IPS-18c (cell line): ENCODE measurements at regions not wholly inside any gene's neighbourhood (a gene's known extent, or its start where the extent isn't known, plus 50 kb on each side); places are given as distances from the start of the nearest gene placed in this dataset.

Experiments used
- H3K4me3 ChIP-seq: 2 replicates; pipeline ENCODE4 v1.7.0; 2013; ENCODE audit warnings: low read depth, mild to moderate bottlenecking, low read length, moderate library complexity; ENCODE audit not compliant: insufficient read depth
- H3K9me3 ChIP-seq: one replicate; pipeline ENCODE4 v1.6.1; 2013; ENCODE audit warnings: mild to moderate bottlenecking, low read length, moderate library complexity; ENCODE audit not compliant: control insufficient read depth, insufficient read depth

DNA sequence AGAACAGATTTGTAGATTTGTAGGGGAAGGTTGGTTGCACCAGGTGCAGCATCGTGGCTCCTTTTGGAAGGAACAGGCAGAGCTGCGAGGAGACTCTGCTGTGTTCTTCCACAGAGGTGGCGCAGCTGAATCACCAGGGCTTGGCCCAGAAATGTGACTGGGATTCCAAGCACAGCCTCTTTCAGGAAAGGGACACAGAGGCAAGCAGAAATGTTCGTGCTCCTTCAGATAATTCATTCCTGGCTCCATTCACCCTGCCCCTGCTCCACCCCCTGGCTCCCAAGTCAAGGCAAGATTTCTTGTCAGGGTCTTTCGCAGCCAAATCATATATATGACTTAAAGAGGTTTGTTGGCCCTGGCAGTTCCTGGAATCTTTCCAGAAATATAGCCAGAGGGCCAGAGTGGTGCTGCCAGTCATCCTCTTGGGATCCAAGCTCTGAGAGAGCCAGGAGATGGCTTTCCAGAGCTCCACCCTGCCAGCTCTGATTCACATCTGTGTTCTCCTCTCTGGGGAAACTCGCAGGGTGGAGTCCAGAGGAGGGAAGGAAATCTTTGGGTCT, 203.9 kb upstream of the TANK start:
- Histone ChIP-seq H3K4me3 (no peak overlapping the region), H3K9me3 (no peaks in the 10 kb centered on the region)

DNA sequence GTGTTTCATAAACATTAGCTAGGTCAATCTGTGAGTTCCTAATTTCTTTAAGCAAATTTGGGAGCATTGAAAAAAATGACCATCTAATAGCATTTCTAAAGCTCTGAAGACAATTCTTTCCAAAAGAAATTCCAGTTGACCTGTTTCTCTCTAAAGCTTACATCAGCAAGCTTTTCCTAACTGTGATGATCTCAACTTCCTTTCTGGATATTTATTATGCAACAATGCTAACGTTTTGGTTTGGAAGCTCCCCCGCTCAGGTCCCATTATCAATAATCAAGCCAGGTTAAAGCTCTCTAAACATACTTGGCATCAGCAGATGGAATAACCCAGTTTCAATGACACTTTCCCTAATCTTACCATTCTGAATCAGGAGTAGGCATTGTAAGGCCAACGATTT, 196.3 kb upstream of the TANK start:
- H3K4me3 ChIP-seq: no peak overlapping the region
- H3K9me3 ChIP-seq: no peaks in the 10 kb centered on the region

DNA sequence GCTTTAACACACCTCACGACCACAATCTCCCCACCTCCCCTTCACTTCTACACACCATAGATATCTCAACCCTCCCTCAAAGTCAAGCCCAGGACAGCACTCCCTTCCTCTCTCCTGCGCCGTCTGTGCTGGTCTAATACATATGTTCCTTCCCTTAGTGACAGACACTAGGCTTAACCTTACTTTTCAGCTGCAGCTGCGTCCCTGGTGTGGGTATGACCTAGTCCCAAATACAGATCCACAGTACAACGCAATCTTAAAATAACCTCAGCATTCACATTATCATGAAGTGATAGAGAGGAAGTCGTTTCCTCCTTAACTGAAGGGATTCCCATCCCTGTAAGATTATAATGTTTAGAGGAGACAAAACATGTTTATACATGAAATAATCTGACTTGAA, 192.7 kb upstream of the TANK start:
- no peak overlapping the region for H3K4me3 ChIP-seq

DNA sequence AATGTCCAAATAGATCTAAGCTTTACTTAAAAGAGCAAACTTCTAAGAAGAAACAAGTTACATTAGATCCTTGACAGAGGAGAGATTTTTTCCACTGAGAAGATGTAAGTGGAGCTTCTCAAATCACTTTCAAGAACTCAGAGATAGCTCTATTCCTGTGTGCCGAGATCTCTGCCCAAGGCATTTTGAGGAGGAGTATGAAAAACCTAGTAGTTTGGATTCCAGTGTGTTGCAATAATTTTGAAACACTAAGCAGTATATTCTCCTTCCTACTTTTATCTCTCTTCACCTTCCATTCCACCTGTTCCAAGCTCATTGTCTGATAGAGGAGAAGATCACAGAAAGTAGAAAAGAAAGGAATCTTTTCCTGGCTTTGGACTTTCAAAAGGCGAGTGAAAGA, 192.0 kb upstream of the TANK start:
- Histone ChIP-seq H3K4me3 (no peak overlapping the region), H3K9me3 (no peaks in the 10 kb centered on the region)

More for the DNA sequence above, 192.7 kb upstream of the TANK start:
- no peaks in the 10 kb centered on the region for H3K9me3 ChIP-seq

DNA sequence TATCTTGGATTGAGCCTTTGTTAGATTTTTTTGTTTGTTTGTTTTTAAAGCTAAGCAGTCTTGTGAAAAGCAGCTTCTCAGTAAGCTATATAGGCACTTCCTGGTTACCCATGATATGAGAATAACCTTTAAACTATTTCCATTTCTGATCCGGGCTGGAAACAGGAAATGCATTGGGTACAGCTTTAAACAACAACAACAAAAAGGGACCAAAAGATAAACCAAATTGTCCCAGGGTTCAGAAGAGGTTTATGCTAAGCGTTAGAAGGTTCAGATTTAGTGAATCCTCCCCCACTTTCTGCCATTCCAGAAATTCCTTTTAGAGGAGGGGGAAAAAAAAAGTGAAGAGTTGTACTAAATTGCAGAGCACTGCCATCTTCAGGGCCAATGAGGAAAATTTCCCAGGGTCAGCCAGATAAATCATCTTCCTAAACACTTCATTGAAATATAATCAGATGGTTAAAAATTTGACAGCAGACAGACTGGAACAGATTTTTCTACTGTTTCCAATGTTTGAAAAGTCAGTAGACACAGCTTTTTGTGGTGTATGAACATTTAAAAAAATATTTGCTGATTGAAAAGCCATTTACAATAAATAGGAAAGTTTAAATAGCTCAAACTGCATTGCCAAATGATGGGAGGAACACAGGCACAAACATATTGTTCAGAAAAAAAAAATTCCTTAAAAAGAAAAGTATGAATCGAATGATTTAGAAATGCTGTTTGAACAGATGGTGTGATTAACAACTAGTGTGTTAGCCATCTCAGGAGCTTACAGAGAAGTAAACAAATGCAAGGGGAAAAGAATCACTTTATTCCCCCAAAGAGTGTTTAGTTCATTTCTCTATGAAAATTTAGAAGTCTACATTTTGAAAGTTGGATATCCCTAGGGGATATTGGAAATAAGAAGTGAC, 189.9 kb upstream of the TANK start:
- H3K9me3 ChIP-seq: no peaks in the 10 kb centered on the region
- H3K4me3 ChIP-seq: no peak overlapping the region

DNA sequence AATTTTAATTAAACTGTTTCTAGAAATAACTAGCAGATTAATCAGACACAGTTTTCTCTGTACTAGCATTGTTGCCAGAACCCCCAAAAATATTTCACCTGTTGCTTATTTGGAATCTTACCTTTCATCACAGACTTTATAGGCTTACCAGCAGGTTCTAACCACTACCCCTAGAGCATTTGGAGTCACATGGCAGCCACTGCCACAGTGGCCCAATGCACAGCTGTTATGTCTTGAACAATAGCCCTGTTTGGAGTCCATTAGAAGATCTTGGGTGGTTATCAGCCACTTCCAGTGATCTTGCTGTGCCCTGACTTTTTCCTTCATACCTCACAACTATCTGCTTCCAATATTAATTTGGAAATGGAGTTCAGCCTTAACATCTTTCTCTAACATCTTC, 186.2 kb upstream of the TANK start:
- Histone ChIP-seq H3K4me3 (no peak overlapping the region), H3K9me3 (no peaks in the 10 kb centered on the region)

DNA sequence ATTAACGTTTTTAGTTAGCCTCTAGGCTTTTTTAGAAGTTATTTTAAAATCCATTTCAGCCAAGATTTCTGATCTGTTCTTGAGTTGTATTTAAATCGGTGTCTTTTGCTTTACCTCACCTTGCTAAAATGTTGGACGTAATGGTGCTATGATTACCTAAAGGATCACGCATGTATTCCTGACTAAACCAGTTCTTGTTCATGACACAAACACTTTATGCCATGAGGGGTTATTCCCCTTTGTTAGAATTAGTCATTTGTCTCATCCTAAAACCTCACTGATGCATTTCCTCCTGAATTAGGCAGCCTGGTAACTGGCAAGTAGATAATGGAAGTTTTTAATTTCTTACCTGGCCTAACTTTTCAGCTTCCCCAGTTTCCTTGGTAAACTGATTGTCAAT, 185.4 kb upstream of the TANK start:
- no peaks in the 10 kb centered on the region for H3K9me3 ChIP-seq

DNA sequence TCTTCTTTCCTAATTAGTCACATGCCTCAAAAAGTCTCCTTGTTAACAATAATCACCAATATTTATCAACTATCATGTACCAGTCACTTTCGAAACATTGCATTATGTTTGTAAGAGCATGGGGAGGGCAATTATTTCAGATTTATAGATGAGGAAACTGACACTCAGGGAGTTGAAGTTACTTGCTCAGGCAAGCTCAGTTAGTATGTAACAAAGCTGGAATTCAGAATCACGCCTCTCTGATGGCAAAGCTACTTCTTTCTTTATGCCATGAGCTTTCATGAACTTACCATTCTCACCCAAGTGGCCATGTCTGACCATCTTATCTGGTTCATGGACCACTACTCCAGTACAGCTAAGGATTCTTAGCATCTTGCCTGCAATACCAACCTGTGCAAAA, 183.4 kb upstream of the TANK start:
- H3K9me3 ChIP-seq: no peaks in the 10 kb centered on the region
- H3K4me3 ChIP-seq: no peak overlapping the region

More for the DNA sequence above, 185.4 kb upstream of the TANK start:
- no peak overlapping the region for H3K4me3 ChIP-seq

DNA sequence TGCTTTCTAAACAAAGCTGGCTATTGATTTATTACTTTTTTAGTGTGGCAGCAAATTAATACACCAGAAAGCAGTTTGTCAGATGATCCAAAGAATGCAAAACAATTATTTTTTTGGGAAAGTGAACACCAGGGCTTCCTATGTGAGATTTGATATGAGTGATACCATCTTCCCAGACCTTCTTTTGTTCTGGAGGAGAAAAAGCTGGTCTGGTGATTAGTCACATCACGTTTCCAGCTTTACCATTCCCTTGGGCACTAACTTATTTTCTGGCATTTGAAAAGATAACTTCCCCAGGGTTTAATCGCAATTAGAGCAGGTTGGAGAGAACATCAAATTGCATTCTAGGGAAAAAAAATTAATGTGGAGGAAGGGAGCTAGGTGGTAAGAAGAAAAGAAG, 182.9 kb upstream of the TANK start:
- Histone ChIP-seq H3K9me3 (no peaks in the 10 kb centered on the region), H3K4me3 (no peak overlapping the region)

DNA sequence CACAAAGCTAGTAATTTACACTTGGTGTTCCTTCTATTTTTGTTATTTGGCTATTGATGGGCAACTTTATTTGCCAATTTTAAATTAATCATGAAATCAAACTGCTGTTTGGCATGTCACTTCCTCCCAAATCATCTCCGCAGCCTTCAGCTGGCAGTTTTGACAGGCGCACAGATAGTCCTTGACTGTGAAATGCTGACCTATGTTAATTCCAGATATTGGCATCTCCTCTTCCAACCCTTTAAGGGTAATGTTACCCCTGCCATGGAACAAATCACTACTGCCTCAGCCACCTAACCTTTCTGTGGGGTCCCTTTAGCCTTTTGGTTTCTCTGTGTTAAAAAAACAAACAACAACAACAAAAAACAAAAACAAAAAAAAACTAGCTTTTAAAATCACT, 182.4 kb upstream of the TANK start:
- Histone ChIP-seq H3K4me3 (no peak overlapping the region), H3K9me3 (no peaks in the 10 kb centered on the region)

DNA sequence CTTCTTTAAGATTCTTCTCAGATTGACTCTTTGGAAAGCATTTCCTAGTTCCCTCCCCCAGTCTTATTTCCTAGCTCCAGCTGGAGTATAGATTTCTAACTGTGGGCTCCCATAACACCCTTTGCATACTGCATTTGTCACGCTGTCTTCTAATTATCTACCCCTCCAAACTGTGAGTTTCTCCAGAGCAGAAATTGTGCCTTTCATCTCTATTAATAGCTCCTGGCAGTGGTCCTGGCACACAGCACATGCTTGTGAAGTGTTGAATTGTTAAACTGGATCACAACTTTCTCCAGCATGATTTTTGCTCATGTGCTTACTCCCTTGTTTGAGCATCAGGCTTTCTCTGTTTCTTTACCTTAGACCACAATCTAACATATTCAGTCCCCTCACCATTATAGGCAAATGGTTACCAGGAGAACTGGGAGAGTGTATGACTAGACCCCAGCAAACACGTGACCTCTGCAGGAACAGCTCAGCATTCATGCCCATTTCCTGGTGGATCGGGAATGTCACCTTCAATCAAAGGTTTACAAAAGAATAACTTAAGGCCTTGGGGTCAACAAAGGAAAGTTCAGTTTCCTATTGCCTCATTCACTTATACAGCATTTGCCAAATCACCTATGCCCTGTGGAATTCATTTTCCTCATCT, 175.7 kb upstream of the TANK start:
- Histone ChIP-seq H3K4me3 (no peak overlapping the region), H3K9me3 (no peaks in the 10 kb centered on the region)

DNA sequence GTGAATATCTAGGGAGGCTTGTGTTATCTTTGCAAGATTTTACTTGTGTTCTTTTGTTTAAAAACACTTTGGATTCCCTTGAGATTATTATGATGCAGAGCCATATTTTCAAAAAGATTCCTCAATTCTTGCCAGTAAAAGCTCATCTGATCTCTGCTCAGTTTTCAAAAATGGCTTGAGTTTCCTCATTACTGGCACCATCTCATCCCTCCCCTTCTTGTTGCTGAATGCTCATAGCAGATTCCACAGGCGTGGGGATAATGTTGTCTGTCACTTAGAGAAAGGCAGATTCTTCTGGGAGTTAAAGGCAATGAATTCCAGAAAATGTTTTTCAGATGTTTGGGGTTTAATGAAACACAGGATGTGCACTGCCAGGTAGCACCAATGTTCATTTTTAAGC, 170.4 kb upstream of the TANK start:
- no peaks in the 10 kb centered on the region for H3K9me3 ChIP-seq

DNA sequence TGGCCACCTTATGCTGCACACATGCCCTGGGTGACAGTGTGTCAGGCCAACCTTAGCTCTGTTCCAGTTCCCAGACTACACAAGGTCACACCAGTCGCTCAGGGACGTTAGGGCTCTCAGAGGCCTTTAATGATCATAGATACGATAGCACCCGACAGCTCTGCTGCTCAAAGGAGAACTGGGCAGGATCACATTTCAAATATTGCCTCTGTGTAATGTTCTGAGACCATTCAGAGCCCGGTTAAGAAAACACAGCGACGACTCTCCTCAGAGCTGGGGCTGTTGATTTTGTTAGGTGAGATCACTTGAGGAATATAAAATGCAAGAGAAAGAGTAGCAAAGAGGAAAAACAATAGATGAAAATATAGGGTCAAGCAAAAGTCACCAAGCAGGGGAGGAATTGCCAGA, 166.6 kb upstream of the TANK start:
- no peak overlapping the region for H3K4me3 ChIP-seq
- H3K9me3 ChIP-seq: no peaks in the 10 kb centered on the region

More for the DNA sequence above, 170.4 kb upstream of the TANK start:
- H3K4me3 ChIP-seq: no peak overlapping the region

DNA sequence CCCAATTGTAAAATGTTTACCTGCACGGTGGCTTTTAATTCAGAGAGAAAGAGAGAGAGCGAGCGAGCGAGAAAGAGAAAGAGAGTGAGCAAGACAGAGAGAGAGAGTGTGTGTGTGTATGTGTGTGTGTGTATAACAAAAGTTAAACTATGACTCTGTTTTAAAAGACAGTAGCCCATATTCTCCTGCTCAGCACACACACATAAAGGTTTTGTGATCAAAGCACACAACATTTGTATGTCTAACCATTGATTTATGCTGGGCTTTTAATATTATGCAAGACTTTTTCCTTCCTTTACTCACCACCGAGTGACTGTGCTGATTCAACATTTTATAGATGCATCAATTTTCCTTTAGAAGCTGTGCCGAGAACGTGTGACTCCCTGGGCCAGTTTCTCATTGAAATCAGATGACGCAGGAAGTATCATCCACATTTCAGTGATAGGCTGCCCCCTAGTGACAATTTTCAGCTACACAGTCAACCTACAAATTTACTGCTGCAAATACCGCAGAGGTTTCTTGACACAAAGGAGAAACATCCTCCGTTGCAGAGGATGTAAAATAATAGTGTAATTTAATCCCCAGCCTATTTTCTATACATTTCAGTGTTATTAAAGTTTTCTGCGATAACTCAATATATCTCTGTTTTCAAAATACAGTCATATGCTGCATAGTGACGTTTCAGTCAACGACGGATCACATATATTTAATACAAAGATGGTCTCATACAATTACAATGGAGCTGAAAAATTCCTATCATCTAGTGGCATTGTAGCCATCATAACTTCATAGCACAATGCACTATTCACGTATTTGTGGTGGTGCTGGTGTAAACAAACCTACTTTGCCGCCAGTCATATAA, 165.9 kb upstream of the TANK start:
- Histone ChIP-seq H3K4me3 (no peak overlapping the region), H3K9me3 (no peaks in the 10 kb centered on the region)

DNA sequence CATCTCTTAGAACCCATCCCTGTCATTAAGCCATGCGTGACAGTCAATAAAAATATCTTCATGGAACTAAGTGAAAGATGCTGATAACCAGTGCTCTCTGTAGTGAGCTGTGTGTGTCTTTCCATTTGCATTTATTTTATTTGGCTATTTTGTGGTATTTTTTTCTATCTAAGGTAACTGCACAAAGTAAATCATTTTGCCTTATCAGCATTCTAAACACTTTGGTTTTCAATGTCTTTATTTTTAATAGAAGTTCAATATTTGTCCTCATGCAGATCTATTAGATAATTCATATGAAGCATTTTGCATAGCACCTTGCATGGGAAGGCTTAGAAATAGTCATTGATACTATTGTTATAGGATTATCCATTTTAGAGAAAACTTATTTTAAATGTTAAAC, 163.6 kb upstream of the TANK start:
- Histone ChIP-seq H3K9me3 (no peaks in the 10 kb centered on the region), H3K4me3 (no peak overlapping the region)

DNA sequence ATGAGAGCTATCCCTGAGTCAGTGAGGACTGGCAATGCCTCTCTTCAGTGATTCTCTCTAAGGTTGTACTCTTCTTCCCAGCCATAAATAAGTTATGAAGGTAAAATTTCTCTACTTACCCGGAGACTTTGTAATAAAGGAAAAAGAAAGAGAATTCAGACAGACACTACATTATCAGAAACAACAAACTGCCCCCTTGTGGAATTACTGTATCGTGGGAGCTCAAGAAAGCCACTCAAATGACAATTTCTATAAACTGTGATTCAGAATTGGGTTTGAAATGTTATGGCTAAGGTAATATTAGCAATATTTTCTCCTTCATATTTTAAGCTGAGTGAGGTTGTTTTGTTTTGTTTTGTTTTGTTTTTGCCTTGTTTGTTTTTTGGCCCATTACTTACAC, 155.8 kb upstream of the TANK start:
- H3K9me3 ChIP-seq: no peaks in the 10 kb centered on the region

DNA sequence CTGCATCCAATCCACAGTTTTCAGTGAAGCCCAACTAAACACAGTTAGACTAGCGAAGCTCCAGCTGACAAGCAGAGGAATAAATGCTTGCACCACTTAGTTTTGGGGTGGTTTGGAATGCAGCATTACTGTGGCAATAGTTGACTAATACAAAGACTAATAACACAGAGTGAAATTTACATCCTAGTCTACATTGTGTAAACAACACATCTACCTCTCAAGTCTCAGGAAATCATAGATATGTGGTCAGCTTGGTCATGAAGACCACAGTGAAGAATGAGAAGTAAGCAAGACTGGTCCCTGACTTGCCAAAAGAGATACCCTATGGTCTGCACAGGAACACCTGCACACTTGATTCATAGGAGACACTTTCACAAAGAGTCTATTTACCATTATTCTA, 155.1 kb upstream of the TANK start:
- H3K9me3 ChIP-seq: no peaks in the 10 kb centered on the region
- no peak overlapping the region for H3K4me3 ChIP-seq

More for the DNA sequence above, 155.8 kb upstream of the TANK start:
- no peak overlapping the region for H3K4me3 ChIP-seq
